ENCODE measurements at regions not wholly inside any gene's neighbourhood (a gene's known extent, or its start where the extent isn't known, plus 50 kb on each side); places are given as distances from the start of the nearest gene placed in this dataset.

DNA sequence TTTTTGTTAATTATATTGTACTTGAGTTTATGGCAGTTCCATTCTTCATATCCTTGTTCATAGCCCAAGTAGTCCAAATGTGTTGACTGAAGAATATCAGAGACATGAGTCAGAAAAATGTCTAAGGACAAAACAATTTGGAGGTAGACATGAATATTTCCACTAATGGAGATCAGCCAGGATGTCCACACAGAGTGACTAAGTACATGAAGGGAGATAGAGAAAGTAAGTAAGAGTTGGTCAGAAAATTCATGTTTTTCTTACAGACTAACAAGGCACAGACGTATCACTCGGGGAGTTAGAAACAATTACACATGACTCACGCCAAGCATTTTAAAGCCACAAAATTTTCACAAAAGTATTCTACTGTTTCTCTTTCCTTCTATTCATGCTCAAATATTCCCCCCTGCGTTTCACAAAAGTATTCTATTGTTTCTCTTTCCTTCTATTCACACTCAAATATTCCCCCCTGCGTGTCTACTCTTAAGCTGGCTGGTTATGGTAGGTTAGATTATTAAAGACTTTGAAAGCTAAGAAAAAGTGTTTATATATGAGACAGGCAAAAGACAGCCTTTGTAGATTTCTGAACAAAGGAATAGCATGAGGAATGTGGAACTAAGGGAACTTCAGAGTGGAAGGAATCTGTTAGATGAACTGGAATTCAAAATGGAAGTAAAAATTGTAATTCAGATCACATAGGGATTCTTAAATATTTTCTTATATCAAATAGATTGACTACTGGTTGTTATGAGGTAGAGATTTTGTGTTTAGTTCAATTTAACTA, 648.7 kb upstream of the CCDC54 start:
- DNase-seq: no peak

DNA sequence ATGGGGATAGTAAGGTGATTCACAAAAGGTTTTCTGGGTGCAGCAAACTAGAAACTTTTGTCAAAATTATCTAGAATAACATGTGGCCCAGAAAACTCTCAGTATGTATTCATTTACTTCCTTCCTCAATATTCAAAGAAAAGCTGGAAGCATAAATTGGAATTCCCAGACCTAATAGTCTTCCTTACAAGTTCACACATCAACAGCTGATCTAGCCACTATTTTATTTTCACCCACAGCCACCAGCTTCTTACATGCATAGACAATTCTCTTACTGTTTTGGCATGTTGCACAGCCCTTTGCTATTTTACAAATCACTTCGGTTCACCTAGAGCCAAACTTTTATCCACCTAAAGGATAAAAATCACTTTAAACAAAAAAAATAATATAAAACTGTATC, 647.8 kb upstream of the CCDC54 start:
- no peak for DNase-seq

DNA sequence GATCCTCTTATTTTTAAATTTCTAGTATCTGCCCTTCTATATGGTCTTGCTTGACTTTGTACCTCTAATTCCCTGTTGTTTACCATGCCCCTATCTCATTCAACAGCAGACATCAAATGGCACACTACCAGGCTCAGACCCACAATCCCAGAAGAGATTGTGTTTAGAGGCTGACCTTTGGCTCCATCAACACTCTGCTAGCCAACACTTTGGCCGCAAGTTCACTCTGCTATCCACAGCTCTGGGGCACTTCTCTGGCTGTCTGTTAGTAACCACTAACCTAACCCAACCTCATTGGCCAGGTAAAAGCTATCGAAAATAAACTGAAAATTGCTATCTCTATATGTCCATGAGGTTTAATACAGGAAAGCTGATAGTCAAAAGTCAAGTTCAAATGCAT, 646.0 kb upstream of the CCDC54 start:
- DNase-seq: no peak

DNA sequence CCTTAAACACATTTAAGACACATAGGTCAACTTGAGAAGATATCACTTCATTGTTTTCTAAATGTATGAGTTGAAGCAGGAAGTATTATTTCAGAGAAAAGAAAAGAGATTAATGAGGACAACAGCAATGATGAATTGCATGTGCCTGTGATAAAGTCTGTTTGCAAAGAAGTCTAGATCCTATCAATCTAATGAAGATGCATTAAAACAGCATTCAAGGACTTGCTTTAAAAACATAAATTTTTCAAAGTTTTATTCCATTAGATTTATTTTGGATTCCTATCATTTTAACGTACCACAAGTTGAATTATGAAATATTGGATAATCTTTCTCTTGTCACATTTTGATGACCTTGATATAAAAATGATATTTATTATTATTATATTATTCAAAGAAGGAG, 642.5 kb upstream of the CCDC54 start:
- DNase-seq: no peak

DNA sequence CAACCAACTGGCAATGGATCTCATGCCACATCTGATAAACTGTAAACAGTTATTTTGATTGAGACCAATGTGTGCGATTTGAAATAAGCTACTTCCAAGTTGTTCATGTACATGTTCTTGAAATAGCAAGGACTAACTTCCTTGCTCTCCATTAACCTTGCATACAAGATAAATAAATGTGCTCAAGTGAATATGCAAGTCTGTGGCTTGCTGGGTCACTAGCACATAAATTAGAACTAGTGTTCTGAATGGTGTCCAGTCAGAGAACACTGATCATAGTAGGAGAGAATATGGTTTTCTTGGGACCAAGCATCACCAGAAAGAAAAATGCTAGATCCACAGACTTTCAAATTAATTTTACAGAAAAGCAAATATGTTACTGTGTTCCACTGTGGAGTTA, 640.0 kb upstream of the CCDC54 start:
- no peak for DNase-seq

DNA sequence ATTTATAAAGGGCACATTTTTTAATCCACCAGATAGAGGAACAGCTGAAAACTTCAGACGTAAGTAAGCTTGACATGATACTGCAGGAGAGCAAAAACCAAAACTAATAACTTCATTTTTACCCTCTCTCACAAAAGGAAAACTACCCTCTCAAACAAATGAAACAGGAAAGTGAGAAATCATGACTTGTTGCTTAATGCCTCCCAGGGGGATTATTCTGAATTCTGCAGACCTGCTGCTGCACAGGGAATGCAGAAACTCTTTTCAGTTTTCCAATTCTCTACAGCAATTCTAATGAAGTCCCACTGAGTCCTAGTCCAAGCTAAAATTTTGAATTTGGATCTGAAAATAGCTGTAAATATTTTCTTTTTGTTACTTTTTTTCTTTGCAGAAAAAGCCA, 637.1 kb upstream of the CCDC54 start:
- DNase-seq: no peak

DNA sequence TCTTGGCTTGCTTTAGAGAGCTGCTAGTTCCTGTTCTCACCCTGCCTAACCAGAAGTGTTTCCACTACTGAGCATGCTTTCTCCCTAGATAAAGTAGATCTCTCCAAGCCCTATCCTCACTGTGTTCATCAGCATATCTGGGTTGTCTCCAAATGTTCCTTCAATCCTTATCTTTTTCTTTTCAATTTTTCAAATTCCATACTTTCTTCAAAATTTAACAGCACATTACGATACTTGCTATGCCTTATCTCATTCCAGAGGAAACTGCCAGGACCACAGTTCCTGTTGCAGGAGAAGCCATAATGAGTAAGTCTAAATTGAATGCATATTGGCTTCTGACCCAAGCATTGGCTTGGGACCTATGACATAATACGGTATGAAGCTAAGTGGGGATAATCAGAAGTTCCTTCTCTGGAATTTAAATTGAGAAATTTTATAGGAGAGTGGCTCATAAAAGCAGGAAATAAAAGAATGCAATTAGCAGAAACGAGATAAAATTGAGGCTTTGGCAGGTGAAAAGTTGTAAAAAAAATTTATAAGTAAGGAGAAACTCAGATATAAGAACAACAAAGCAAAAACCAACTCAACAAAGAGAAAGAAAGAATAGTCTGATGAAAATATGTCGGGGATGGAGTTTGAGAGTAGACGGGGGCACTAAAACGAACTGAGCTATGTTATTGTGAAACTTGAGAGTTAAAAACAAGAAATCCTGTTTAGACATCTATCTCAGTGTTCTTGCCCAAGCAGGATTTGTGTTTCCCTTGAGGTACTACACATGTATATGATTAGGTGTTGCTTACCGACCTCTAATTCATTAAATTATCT, 631.7 kb upstream of the CCDC54 start:
- no peak for DNase-seq

DNA sequence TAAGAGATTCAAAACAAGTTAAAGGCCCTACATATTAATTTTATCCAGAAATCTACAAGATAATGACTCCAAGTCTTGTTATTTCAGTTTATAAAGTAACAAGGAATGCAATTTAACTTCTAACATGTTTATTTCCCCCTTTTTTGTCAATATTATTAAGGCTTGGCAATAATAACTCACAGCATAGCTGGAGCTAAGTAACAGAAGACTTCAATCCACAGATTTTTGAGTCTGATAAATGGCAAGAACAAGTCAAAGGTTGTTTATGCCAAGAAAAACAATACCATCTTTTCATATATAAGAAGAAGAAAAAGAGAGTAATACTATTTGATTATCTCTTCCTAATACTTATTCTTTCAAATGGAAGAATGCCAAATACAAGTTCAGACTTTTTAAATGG, 631.0 kb upstream of the CCDC54 start:
- DNase-seq: no peak

DNA sequence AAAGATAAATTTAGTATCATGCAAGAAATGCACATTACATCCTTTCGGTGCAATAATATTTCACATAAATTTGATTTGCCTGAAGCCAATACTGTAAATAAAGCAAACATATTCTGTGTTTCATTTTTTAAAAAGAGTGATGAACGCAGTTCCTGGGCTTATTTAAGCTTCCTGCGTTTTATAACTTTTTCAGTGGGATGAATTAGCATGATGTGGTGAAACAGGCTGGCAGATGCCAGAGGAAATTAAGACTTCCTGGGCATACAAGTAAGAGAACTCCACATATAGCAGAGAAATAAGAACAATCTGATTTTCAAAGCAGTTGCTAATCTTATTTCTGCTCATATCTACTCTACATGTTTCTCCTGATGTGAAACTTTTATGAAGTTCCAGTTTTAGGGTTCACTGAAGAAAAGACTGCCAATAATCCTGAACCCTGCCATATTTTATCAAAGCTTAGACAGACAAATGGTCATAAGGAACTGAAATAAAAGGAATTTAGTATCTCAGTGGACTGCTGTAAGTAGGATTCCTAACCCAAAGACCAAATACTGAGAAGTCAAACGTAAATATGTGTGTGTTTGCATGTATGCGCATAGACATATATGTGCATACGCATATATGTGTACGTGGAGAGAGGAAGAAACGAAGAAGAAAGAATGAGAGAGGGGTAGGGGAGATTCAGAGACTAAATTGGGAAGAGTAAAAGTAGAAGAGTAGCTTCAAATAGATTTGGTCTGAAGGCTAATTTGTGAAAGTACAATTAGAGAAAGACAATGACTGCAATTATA, 628.6 kb upstream of the CCDC54 start:
- no peak for DNase-seq

DNA sequence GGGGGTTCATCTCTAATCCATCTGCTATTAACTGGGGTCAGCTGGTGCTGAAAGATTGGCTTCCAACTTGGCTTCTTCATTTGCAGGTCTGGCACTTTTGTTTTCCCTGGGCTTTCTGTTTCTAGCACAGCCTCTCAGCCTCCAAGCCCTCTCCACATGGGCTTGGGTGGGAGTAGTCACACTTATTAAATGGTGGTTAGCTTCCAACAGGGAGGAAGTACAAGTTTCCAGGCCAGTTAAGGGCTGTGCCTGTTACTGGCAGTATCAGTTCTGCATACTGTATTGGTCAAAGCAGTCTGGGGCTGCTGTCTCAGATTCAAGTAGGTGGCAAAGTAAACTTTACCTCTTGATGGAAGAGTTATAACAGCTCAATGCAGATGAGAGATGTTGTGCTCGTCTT, 627.1 kb upstream of the CCDC54 start:
- DNase-seq: no peak

DNA sequence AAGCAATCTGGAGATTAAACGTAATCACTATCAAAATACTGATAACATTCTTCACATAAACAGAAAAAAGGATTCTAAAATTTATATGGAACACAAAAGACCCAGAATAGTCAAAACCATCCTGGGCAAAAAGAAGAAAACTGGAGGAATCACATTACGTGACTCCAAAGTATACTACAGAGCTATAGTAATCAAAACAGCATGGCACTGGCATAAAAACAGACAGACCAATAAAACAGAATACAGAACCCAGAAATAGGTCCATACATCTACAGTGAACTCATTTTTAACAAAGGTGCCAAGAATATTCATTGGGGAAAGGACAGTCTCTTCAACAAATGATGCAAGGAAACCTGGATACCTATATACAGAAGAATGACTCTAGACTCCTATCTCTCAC, 621.9 kb upstream of the CCDC54 start:
- DNase-seq: no peak

DNA sequence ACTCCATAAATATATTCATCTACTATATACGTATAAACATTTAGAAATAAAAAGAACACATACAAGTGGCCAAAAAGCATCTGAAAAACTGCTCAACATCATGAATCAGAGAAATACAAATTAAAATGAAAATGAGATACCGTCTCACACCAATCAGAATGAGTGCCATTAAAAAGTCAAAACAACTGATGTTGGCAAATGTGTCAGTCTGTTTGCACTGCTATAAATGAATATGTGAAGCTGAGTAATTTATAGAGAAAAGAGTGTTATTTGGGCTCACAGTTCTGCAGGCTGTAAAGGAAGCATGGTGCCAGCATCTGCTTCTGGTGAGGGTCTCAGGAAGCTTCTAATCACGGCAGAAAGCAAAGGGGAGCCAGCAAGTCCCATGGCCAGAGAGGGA, 620.3 kb upstream of the CCDC54 start:
- DNase-seq: no peak

DNA sequence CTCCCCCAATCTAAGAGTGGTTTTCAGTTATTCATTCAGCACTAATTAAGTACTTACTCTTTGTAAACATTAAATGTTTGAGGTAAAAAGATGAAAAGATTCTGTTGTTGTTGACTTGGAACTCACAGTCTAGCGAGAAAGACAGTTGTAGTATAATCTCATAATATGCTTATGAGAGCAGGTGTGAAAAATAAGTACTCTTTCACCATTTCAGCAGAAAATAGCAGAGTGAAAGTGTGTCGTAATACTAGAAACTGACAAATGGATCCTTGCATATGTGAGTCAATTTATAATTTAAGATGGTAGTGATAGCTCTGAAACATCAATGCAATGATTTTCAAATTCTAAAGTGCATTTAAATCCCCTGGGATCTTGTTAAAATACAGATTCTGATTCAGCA, 618.8 kb upstream of the CCDC54 start:
- no peak for DNase-seq

DNA sequence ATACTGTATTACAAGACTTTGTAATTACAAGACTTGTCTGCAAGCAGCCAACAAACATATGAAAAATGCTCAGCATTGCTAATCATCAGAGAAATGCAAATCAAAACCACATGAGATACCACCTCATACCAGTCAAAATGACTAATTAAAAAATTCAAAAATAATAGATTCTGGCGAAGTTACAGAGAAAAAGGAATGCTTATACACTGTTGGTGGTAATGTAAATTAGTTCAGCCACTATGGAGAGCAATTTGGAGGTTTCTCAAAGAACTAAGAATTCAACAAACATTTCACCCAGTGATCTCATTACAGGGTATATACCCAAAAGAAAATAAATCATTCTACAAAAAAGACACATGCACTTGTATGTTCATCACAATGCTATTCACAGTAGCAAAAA, 617.5 kb upstream of the CCDC54 start:
- DNase-seq: no peak

DNA sequence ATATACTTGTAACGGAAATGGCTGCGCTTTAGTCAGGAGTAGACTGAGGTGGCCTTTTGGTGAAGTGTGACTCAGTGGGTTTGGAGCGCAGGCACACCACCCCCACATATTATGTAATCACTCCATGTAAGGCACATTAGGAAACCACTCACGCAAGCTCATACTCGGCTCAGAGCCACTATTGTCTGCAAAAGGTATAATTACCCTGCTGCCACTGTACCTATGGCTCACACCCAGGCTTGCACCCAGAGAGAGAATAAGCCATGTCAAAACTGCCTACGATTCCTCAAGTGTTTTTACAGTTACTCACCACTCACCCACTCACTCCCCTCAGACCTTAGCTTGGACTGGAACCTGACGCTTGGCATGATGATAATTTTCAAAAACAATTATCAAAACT, 611.9 kb upstream of the CCDC54 start:
- DNase-seq: no peak

DNA sequence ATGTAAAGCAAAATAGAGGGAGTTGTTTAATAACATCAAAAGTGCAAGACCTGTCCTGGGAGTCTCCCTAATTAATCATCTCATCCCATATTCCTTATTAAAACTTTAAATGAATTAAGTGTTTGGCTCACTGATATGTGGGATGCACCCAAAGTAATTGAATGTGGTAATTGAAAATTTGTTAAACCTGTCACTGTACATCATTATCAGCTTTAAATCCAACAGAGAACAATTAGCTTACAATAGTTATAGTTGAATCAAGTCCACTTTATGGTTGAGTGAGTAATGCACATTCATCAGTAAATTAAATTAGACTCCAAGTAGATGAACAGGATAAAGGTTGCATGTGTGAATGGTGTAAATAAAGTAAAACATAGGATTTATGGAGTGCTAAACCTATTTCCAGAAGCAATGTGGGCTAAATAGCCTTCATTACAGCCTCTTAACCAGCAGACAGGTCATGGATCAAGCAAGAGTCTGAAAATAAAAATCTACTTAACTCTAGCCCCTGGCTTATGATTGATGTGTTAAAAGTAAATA, 608.2 kb upstream of the CCDC54 start:
- no peak for DNase-seq

DNA sequence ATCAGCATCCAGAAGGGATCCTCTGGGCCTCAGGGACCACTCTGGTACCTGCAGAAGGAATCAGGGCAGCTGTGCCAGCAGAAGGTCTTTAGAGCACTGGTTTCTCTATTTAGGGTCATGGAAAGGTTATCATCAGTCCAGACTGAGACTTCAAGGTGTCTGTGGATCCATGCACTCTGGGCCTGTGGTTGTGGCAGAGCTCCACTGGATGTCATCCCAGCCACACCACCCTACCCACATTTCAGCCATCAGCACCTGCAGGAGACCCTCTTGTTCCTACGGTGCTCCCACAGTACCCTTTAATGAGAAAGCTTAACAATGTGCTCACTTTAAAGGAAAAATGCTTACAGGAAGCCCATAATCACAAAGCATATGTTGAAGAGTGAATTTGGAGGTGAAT, 603.4 kb upstream of the CCDC54 start:
- DNase-seq: no peak

DNA sequence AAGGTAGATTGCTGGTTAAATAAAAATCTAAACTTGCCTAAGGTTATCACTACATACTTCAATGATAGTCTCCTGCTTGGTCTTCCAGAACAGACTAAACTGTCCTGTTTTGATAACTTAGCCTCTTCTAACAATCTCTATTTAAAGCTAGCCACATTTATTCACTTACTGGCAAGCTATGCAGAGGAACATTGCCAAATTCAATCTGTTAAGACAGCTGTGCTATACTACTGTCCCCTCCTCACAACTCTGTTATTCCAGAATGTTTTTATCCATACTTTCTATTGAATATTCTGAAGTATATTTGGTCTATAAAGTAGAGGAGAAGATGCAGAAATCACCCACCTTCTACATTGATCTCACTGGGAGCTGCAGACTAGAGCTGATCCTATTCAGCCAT, 594.0 kb upstream of the CCDC54 start:
- no peak for DNase-seq

DNA sequence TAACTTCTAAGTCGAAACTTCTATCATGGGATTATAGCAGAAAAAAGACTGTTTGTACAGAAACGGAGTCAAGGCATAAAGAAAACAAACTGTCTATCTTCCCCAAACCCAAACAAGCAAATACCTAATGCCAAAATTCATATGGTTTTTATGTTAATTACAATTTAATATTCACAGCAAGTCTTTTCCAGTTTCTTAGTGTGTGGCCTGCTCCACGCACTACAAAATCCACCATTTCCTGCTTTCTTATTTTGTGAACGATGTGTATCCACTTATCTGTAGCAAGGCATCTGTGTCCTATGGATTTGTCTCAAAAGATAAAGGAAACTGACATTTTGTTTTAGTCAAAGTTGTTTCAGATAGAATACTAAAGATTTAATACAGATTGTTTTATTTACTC, 588.0 kb upstream of the CCDC54 start:
- DNase-seq: no peak

DNA sequence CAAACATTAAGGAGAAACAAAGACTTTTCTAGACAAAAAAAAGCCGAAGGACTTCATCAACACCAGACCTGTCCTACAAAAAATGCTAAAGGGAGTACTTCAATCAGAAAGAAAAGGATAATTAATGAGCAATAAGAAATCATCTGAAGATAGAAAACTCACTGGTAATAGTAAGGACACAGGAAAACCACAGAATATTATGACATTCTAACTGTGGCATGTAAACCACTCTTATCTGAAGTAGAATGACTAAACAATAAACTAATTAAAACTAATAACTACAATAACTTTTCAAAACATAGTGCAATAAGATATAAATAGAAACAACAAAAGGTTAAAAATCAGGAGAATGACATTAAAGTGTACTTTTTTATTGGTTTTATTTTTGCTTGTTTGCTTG, 584.5 kb upstream of the CCDC54 start:
- DNase-seq: peak; percentile 4

DNA sequence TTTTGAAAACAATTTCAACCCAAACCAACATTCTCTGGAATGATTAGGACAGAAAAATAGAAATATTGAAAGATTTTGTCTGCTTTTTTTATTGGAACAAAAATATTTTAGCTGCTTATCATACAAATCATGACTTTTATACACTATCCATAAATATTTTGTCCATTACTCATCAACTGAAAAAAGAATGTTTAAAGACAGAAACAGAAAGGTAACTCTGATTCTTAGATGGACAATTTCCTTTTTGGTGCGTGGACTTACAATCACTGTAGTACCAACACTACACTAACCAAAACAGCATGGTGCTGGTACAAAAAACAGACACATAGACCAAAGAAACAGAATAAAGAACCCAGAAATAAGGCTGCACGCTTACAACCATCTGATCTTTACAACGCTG, 582.8 kb upstream of the CCDC54 start:
- DNase-seq: no peak

DNA sequence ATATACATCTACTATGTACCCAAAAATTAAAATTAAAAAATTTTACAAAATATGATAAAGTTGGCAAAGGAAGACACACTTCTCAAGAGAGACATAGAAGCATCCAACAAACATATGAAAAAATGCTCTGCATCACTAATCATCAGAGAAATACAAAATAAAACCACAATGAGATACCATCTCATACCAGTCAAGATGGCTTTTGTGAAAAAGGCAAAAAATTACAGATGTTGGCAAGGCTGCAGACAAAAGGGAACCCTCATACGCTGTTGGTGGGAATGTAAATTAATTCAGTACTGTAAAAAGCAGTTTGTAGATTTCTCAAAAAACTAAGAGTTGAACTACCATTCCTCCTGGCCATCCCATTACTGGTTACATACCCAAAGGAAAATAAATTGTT, 581.7 kb upstream of the CCDC54 start:
- DNase-seq: no peak

DNA sequence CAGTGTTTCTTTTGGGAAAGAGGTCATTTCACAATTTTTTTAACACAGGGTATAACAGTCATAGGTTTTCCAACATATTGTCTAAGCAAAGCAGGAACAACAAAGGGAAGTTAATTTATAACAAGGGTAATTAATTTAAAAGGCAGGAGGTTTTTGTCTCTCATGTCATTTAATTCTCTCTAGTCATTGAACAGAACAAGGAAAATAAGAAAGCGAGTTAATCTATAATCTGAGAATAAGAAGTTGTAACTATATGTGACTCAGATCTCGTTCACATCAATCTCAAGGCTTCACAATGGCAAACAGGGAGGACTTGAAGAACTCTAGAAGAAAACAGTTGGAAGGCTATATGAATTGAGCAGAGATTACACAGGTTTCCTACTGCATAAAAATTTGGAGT, 579.8 kb upstream of the CCDC54 start:
- no peak for DNase-seq

DNA sequence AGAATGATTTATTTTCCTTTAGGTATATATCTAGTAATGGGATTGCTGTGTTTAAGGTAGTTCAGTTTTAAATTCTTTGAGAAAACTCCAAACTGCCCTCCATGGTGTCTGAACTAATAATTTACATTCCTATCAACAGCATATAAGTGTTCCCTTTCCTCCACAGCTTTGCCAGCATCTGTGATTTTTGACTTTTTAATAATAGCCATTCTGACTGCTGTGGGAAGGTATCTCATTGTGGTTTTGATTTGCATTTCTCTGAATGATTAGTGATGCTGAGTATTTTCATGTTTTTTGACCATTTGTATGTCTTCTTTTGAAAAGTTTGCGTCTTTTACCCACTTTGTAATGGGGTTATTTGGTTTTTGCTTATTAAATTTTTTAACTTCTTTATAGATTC, 571.6 kb upstream of the CCDC54 start:
- no peak for DNase-seq

All from hematopoietic multipotent progenitor cell treated with erythropoietin and hydrocortisone succinate and interleukin-3 and kit ligand, for 4 days (in vitro differentiated cells).